ENCODE measurements at regions not wholly inside any gene's neighbourhood (a gene's known extent, or its start where the extent isn't known, plus 50 kb on each side); places are given as distances from the start of the nearest gene placed in this dataset.
"Not testable (repeated sequence)": the region's sequence is repeated elsewhere in the genome, so short reads cannot be mapped to it uniquely, and the experiment has no call there.

DNA sequence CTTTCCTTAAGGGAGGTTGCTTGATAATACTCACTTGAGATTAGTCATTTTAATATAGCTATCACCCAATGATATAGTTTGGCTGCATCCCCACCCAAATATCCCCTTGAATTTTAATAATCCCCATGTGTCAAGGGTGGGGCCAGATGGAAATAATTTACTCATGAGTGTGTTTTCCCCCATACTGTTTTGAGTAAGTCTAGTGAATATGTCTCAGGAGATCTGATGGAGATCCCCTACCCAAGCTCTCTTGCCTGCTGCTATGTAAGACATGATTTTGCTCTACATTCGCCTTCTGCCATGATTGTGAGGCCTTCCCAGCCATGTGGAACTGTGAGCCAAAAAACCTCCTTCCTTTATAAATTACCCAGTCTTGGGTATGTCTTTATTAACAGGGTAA lies 539.7 kb upstream of the GRID2 start:
- Mint-ChIP-seq H3K27me3 (ENCODE audit: low read depth in 3 of 3) (no peaks in the 10 kb centered on the region), H3K9me3 (peaks cover 0 to 10% (median 2%) of the 10 kb centered on the region in 7 donors), H3K4me3 (no peak overlapping the region), H3K4me1 (no peaks in the 10 kb centered on the region), H3K27ac (no peak overlapping the region), H3K36me3 (no peaks in the 10 kb centered on the region)
- no peak for DNase-seq
- Histone ChIP-seq H3K9me3 (replicated peaks in 1 of 2; ENCODE audit: control insufficient read depth in 1 of 2, insufficient read depth in 1 of 2, low read length in 2 of 2) (peaks cover 0 to 4% of the 10 kb centered on the region in 2 donors), H3K27me3 (ENCODE audit: control insufficient read depth in 2 of 2, insufficient read depth in 2 of 2, low read length in 2 of 2) (no peaks in the 10 kb centered on the region), H4K20me1 (ENCODE audit: insufficient read depth, low read length) (no peaks in the 10 kb centered on the region), H3K27ac (ENCODE audit: low read depth in 1 of 2, low read length in 2 of 2) (no peak overlapping the region), H3K4me3 (replicated peaks in 1 of 3; ENCODE audit: low read depth in 2 of 3, low read length in 3 of 3) (no peak overlapping the region), H3K79me2 (ENCODE audit: insufficient read depth, low read length) (no peaks in the 10 kb centered on the region), H3K4me1 (ENCODE audit: control insufficient read depth in 1 of 2, insufficient read depth in 2 of 2, low read length in 2 of 2) (no peaks in the 10 kb centered on the region), H3K9ac (ENCODE audit: insufficient read depth, low read length, poor library complexity, severe bottlenecking) (no peak overlapping the region), H3K36me3 (replicated peaks in 1 of 2; ENCODE audit: control insufficient read depth in 1 of 2, insufficient read depth in 2 of 2, low read length in 2 of 2) (no peaks in the 10 kb centered on the region), H2AFZ (ENCODE audit: insufficient read depth, low read depth, low read length, poor library complexity, severe bottlenecking) (no peak overlapping the region), H3K4me2 (replicated peaks; ENCODE audit: extremely low read depth, low read length, poor library complexity, severe bottlenecking) (no peak overlapping the region)
- no CpG with 5 or more reads among the region's 1 CpG for WGBS (ENCODE audit: insufficient coverage)
- intact Hi-C loops (cut with micrococcal nuclease), result no loop called here
- TF ChIP-seq, protein P1, sequence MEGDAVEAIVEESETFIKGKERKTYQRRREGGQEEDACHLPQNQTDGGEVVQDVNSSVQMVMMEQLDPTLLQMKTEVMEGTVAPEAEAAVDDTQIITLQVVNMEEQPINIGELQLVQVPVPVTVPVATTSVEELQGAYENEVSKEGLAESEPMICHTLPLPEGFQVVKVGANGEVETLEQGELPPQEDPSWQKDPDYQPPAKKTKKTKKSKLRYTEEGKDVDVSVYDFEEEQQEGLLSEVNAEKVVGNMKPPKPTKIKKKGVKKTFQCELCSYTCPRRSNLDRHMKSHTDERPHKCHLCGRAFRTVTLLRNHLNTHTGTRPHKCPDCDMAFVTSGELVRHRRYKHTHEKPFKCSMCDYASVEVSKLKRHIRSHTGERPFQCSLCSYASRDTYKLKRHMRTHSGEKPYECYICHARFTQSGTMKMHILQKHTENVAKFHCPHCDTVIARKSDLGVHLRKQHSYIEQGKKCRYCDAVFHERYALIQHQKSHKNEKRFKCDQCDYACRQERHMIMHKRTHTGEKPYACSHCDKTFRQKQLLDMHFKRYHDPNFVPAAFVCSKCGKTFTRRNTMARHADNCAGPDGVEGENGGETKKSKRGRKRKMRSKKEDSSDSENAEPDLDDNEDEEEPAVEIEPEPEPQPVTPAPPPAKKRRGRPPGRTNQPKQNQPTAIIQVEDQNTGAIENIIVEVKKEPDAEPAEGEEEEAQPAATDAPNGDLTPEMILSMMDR (IDR thresholded peaks at IDR 0.05), result no peak

DNA sequence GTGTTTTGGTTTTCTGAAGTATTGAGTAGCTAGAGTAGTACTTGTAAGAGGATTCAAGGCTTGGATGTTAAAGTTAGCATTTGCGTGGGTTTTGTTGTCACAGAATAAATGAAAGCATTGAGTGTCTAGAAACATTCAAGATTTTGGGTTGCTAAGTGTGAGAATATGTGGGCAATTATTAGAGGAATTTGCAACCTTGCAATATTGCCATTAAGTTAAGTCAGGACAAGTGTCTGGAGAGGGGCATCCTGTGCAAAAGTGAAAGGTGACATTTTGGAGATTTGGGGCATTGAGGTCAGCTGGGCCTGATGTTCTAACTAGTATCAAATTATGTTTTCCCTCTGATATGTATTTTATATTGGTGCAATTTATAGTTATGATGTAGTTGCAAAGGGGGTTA lies 533.9 kb upstream of the GRID2 start:
- Mint-ChIP-seq H3K27me3 (ENCODE audit: low read depth in 3 of 3) (peaks cover 0 to 2% (median 0%) of the 10 kb centered on the region in 3 donors), H3K36me3 (no peaks in the 10 kb centered on the region), H3K4me3 (no peak overlapping the region), H3K4me1 (no peaks in the 10 kb centered on the region), H3K9me3 (peaks cover 4 to 27% (median 11%) of the 10 kb centered on the region in 7 donors), H3K27ac (no peak overlapping the region)
- no peak overlapping the region for H3K4me3 ChIP-seq (replicated peaks in 1 of 3; ENCODE audit: low read depth in 2 of 3, low read length in 3 of 3)
- H3K36me3 ChIP-seq (replicated peaks in 1 of 2; ENCODE audit: control insufficient read depth in 1 of 2, insufficient read depth in 2 of 2, low read length in 2 of 2), result no peaks in the 10 kb centered on the region
- WGBS (ENCODE audit: insufficient coverage), result 100% methylated on average over 1 of the region's 1 CpG
- H3K79me2 ChIP-seq (ENCODE audit: insufficient read depth, low read length), result no peaks in the 10 kb centered on the region
- no peaks in the 10 kb centered on the region for H4K20me1 ChIP-seq (ENCODE audit: insufficient read depth, low read length)
- no peak overlapping the region for H3K4me2 ChIP-seq (replicated peaks; ENCODE audit: extremely low read depth, low read length, poor library complexity, severe bottlenecking)
- H3K9ac ChIP-seq (ENCODE audit: insufficient read depth, low read length, poor library complexity, severe bottlenecking), result no peak overlapping the region
- intact Hi-C loops (cut with micrococcal nuclease), result no loop called here
- H2AFZ ChIP-seq (ENCODE audit: insufficient read depth, low read depth, low read length, poor library complexity, severe bottlenecking), result no peak overlapping the region
- H3K9me3 ChIP-seq (replicated peaks in 1 of 2; ENCODE audit: control insufficient read depth in 1 of 2, insufficient read depth in 1 of 2, low read length in 2 of 2), result peaks cover 11 to 24% of the 10 kb centered on the region in 2 donors
- TF ChIP-seq, protein P1 (IDR thresholded peaks at IDR 0.05), result no peak
- H3K27me3 ChIP-seq (ENCODE audit: control insufficient read depth in 2 of 2, insufficient read depth in 2 of 2, low read length in 2 of 2), result no peaks in the 10 kb centered on the region
- no peak for DNase-seq
- no peaks in the 10 kb centered on the region for H3K4me1 ChIP-seq (ENCODE audit: control insufficient read depth in 1 of 2, insufficient read depth in 2 of 2, low read length in 2 of 2)
- H3K27ac ChIP-seq (ENCODE audit: low read depth in 1 of 2, low read length in 2 of 2), result no peak overlapping the region

DNA sequence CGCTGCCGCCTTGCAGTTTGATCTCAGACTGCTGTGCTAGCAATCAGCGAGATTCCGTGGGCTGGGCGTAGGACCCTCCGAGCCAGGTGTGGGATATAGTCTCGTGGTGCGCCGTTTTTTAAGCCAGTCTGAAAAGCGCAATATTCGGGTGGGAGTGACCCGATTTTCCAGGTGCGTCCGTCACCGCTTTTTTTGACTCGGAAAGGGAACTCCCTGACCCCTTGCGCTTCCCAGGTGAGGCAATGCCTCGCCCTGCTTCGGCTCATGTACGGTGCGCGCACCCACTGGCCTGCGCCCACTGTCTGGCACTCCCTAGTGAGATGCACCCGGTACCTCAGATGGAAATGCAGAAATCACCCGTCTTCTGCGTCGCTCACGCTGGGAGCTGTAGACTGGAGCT lies 512.1 kb upstream of the GRID2 start:
- H3K36me3 ChIP-seq (replicated peaks in 1 of 2; ENCODE audit: control insufficient read depth in 1 of 2, insufficient read depth in 2 of 2, low read length in 2 of 2); H3K27ac Mint-ChIP-seq; H3K4me3 ChIP-seq (replicated peaks in 1 of 3; ENCODE audit: low read depth in 2 of 3, low read length in 3 of 3); H3K79me2 ChIP-seq (ENCODE audit: insufficient read depth, low read length); H3K27me3 Mint-ChIP-seq (ENCODE audit: low read depth in 3 of 3); H3K9ac ChIP-seq (ENCODE audit: insufficient read depth, low read length, poor library complexity, severe bottlenecking); H3K27me3 ChIP-seq (ENCODE audit: control insufficient read depth in 2 of 2, insufficient read depth in 2 of 2, low read length in 2 of 2); H3K27ac ChIP-seq (ENCODE audit: low read depth in 1 of 2, low read length in 2 of 2); H3K4me2 ChIP-seq (replicated peaks; ENCODE audit: extremely low read depth, low read length, poor library complexity, severe bottlenecking); H3K36me3 Mint-ChIP-seq; H3K4me1 Mint-ChIP-seq; H4K20me1 ChIP-seq (ENCODE audit: insufficient read depth, low read length); intact Hi-C loops (cut with micrococcal nuclease); DNase-seq; H2AFZ ChIP-seq (ENCODE audit: insufficient read depth, low read depth, low read length, poor library complexity, severe bottlenecking); H3K4me3 Mint-ChIP-seq; H3K4me1 ChIP-seq (ENCODE audit: control insufficient read depth in 1 of 2, insufficient read depth in 2 of 2, low read length in 2 of 2); H3K9me3 ChIP-seq (replicated peaks in 1 of 2; ENCODE audit: control insufficient read depth in 1 of 2, insufficient read depth in 1 of 2, low read length in 2 of 2): not testable (repeated sequence)
- WGBS (ENCODE audit: insufficient coverage), result 60% methylated on average over 14 of the region's 28 CpGs
- peaks cover 0 to 12% (median 7%) of the 10 kb centered on the region in 7 donors for H3K9me3 Mint-ChIP-seq
